Panc1 (cell line): ENCODE measurements at regions not wholly inside any gene's neighbourhood (a gene's known extent, or its start where the extent isn't known, plus 50 kb on each side); places are given as distances from the start of the nearest gene placed in this dataset.

ENCODE experiments used
- ATAC-seq: fragments of 200-7000 bp; cut with Tn5 transposase; 2 replicates; pipeline ENCODE4 v1.9.1; 2020; ENCODE audit warnings: mild to moderate bottlenecking, moderate library complexity
- BruUV-seq: library from RNA; stranded (reverse); fragments of 400-500 nt; replicated peaks from 2 replicates; lab custom pipeline; 2021; lab: Mats Ljungman, UMichigan
- CTCF ChIA-PET: fragments of 300-600 bp; sonication (Branson Sonifier 250); formaldehyde crosslinking; loops from one replicate; lab custom pipeline; 2022; ENCODE audit warnings: antibody characterized with exemption; lab: Charles Lee
- POLR2A ChIA-PET: fragments of 300-600 bp; sonication (Branson Sonifier 250); formaldehyde crosslinking; loops from one replicate; lab custom pipeline; 2022; ENCODE audit warnings: antibody characterized with exemption; lab: Charles Lee
- DNase-seq: peaks from one replicate; pipeline ENCODE4 v3.0.0-alpha.2; 2010; ENCODE audit warnings: low read depth, low spot score
- H3K27ac ChIP-seq: 2 replicates; pipeline ENCODE4 v1.5.1; 2011; ENCODE audit warnings: mild to moderate bottlenecking, low read length, inconsistent platforms
- H3K27me3 ChIP-seq: fragments of 200-500 bp; sonication (Bioruptor generic); 2 replicates; pipeline ENCODE4 v1.6.0; 2014; ENCODE audit warnings: low read length, inconsistent platforms; ENCODE audit not compliant: control insufficient read depth, insufficient read depth
- H3K36me3 ChIP-seq: fragments of 200-500 bp; sonication (Bioruptor generic); 2 replicates; pipeline ENCODE4 v1.5.1; 2014; ENCODE audit warnings: inconsistent platforms, mild to moderate bottlenecking, low read length, moderate library complexity; ENCODE audit not compliant: control insufficient read depth, insufficient read depth
- H3K4me1 ChIP-seq: 2 replicates; pipeline ENCODE4 v1.5.1; 2011; ENCODE audit warnings: inconsistent platforms, mild to moderate bottlenecking, low read length, moderate library complexity; ENCODE audit not compliant: control insufficient read depth, insufficient read depth
- H3K4me3 ChIP-seq, 2 experiments: 2 replicates each; pipeline ENCODE4 v1.5.1; 2011 to 2012; ENCODE audit warnings: low read depth in 2 of 2, low read length in 2 of 2, mild to moderate bottlenecking in 2 of 2, inconsistent platforms in 1 of 2, moderate library complexity in 1 of 2
- H3K9me3 ChIP-seq: fragments of 200-500 bp; sonication (Bioruptor generic); 2 replicates; pipeline ENCODE4 v1.5.1; 2014; ENCODE audit warnings: low read depth, mild to moderate bottlenecking, inconsistent platforms, low read length, moderate library complexity; ENCODE audit not compliant: control insufficient read depth, insufficient read depth
- POLR2AphosphoS5 ChIP-seq: IDR thresholded peaks from 2 replicates; pipeline ENCODE4 v1.6.1; 2012; ENCODE audit warnings: mild to moderate bottlenecking, low read depth, low read length, moderate library complexity
- SIN3A ChIP-seq: IDR thresholded peaks from 2 replicates; pipeline ENCODE4 v1.6.1; 2012; ENCODE audit warnings: low read depth, mild to moderate bottlenecking, low read length, moderate library complexity, borderline replicate concordance; ENCODE audit not compliant: insufficient read depth
- TCF7L2 ChIP-seq: IDR thresholded peaks from 2 replicates; pipeline ENCODE4 v1.6.1; 2011; ENCODE audit warnings: mild to moderate bottlenecking, low read depth, low read length, inconsistent platforms
- in situ Hi-C: cut with HindIII; loops from 2 replicates; pipeline ENCODE4 v1.10.0; 2016; ENCODE audit warnings: low sequenced_read_pairs, low pct_unique_long_range_greater_than_20kb
- intact Hi-C: fragments of 100-400 bp; cut with micrococcal nuclease; formaldehyde crosslinking; loops from one replicate; pipeline ENCODE4 v1.10.0; 2022; ENCODE audit not compliant: unreplicated experiment
- TF ChIP-seq, protein P1 (sequence below): fragments of 450-650 bp; IDR thresholded peaks from 2 replicates; pipeline ENCODE4 v1.5.1; 2017; ENCODE audit warnings: mild to moderate bottlenecking
- TF ChIP-seq, protein P2 (sequence below), 2 experiments: IDR thresholded peaks; 2 replicates each; pipeline ENCODE4 v1.6.1; 2011 to 2012; ENCODE audit warnings: low read depth in 2 of 2, control low read depth in 1 of 2, low read length in 1 of 2, mild to moderate bottlenecking in 1 of 2, moderate library complexity in 1 of 2; ENCODE audit not compliant: insufficient read depth in 1 of 2

DNA sequence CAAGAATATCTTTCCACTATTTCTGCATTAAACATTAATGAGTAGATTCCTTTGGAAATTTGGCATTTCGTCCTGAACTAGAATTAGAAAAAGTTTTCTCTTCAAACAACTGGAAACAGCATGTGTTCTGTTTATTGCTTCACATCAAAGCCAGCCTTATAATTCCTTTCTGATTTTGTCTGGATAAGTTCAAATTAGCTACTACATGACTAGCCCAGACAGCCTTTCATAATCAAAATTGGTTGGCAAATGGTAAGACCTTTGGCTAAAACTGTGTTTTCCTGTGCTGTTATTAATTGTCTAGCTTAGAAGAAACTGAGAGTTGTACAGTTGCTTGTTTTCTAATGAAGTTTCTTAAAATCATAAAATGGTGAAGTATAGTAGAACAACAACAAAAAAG is 52.7 kb upstream of the P3H2 start:
- H3K27me3 ChIP-seq: no peaks in the 10 kb centered on the region
- ATAC-seq (no peak), DNase-seq (no peak)
- BruUV-seq: no TSS peak
- ChIA-PET CTCF (no interaction called here), POLR2A (no interaction called here)
- no peak overlapping the region for H3K27ac ChIP-seq
- H3K36me3 ChIP-seq: no peaks in the 10 kb centered on the region
- in situ Hi-C loops: no loop called here
- H3K9me3 ChIP-seq: no peaks in the 10 kb centered on the region
- no peaks in the 10 kb centered on the region for H3K4me1 ChIP-seq
- TF ChIP-seq POLR2AphosphoS5 (no peak), SIN3A (no peak), TCF7L2 (no peak)
- TF ChIP-seq, protein P1, sequence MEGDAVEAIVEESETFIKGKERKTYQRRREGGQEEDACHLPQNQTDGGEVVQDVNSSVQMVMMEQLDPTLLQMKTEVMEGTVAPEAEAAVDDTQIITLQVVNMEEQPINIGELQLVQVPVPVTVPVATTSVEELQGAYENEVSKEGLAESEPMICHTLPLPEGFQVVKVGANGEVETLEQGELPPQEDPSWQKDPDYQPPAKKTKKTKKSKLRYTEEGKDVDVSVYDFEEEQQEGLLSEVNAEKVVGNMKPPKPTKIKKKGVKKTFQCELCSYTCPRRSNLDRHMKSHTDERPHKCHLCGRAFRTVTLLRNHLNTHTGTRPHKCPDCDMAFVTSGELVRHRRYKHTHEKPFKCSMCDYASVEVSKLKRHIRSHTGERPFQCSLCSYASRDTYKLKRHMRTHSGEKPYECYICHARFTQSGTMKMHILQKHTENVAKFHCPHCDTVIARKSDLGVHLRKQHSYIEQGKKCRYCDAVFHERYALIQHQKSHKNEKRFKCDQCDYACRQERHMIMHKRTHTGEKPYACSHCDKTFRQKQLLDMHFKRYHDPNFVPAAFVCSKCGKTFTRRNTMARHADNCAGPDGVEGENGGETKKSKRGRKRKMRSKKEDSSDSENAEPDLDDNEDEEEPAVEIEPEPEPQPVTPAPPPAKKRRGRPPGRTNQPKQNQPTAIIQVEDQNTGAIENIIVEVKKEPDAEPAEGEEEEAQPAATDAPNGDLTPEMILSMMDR: no peak
- TF ChIP-seq, protein P2, sequence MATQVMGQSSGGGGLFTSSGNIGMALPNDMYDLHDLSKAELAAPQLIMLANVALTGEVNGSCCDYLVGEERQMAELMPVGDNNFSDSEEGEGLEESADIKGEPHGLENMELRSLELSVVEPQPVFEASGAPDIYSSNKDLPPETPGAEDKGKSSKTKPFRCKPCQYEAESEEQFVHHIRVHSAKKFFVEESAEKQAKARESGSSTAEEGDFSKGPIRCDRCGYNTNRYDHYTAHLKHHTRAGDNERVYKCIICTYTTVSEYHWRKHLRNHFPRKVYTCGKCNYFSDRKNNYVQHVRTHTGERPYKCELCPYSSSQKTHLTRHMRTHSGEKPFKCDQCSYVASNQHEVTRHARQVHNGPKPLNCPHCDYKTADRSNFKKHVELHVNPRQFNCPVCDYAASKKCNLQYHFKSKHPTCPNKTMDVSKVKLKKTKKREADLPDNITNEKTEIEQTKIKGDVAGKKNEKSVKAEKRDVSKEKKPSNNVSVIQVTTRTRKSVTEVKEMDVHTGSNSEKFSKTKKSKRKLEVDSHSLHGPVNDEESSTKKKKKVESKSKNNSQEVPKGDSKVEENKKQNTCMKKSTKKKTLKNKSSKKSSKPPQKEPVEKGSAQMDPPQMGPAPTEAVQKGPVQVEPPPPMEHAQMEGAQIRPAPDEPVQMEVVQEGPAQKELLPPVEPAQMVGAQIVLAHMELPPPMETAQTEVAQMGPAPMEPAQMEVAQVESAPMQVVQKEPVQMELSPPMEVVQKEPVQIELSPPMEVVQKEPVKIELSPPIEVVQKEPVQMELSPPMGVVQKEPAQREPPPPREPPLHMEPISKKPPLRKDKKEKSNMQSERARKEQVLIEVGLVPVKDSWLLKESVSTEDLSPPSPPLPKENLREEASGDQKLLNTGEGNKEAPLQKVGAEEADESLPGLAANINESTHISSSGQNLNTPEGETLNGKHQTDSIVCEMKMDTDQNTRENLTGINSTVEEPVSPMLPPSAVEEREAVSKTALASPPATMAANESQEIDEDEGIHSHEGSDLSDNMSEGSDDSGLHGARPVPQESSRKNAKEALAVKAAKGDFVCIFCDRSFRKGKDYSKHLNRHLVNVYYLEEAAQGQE (IDR thresholded peaks at IDR 0.05; ENCODE audit: insufficient read depth in 1 of 2, low read depth in 2 of 2, low read length in 1 of 2): no peak
- intact Hi-C loops: no loop called here
- no peak overlapping the region for H3K4me3 ChIP-seq

DNA sequence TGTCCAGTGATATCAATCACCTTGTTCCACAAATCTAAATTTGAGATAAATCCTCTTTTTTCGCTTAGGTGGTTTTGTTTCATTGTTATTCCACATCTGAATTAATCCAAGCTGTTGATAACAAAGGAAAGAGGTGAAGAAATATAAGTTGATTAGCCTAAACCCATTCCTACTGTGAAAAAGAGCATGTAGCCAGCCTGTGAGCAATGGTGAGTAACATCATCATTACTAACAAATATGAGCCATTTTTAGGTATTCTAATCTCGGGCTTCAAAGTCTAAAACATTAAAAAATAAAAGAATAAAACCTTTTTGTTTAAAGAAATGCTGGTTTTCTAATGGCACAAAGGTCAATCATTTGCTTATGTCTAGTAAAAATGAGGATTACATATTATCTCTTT is 52.1 kb upstream of the P3H2 start:
- ATAC-seq (no peak), DNase-seq (no peak)
- TF ChIP-seq SIN3A (no peak), TCF7L2 (no peak)
- in situ Hi-C loops (no loop called here), intact Hi-C loops (no loop called here)
- Histone ChIP-seq H3K4me1 (no peaks in the 10 kb centered on the region), H3K27ac (no peak overlapping the region), H3K36me3 (no peaks in the 10 kb centered on the region), H3K4me3 (no peak overlapping the region), H3K27me3 (no peaks in the 10 kb centered on the region), H3K9me3 (no peaks in the 10 kb centered on the region)
- ChIA-PET CTCF (no interaction called here), POLR2A (no interaction called here)
- no TSS peak for BruUV-seq
